ENCODE measurements at regions not wholly inside any gene's neighbourhood (a gene's known extent, or its start where the extent isn't known, plus 50 kb on each side); places are given as distances from the start of the nearest gene placed in this dataset.

DNA sequence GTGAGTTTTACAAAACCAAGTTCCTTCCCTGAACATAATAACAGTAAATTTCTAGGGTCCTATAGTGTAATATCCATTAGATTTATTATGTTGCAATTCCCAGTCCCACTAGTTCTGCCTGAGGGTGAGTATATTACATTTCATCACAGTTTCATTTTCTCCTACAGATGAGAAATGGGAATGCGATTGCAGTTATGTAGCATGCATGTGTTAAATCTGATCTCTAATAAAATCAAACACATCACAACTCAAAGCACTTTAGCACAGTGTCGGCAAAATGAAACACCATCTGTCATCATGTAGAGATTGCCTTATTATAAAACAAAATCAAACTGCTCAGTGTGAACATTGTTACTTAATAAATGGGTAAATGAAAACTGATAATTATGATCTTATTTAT is 180.5 kb upstream of the TOX3 start:
- Histone ChIP-seq H3K4me1 (ENCODE audit: control insufficient read depth, low read length) (no peaks in the 10 kb centered on the region), H3K27me3 (ENCODE audit: control insufficient read depth, low read length) (no peaks in the 10 kb centered on the region), H3K4me2 (ENCODE audit: low read length) (no peak overlapping the region), H3K9me2 (replicated peaks; ENCODE audit: control insufficient read depth, low read length) (no peaks in the 10 kb centered on the region), H4K20me1 (ENCODE audit: control insufficient read depth, insufficient read depth, low read depth, low read length) (no peaks in the 10 kb centered on the region), H3K4me3 (ENCODE audit: low read length) (no peak overlapping the region), H3K9me3 (ENCODE audit: control insufficient read depth, insufficient read depth, low read length) (peaks cover 4% of the 10 kb centered on the region; the same call in 1 of the 2 replicates), H3K36me3 (ENCODE audit: control insufficient read depth, low read length) (no peaks in the 10 kb centered on the region), H3F3A (ENCODE audit: control insufficient read depth, insufficient read depth) (no peaks in the 10 kb centered on the region), H3K79me2 (ENCODE audit: control insufficient read depth, low read length) (no peaks in the 10 kb centered on the region), H3K27ac (ENCODE audit: low read depth, low read length) (no peak overlapping the region)
- TF ChIP-seq, protein P1, sequence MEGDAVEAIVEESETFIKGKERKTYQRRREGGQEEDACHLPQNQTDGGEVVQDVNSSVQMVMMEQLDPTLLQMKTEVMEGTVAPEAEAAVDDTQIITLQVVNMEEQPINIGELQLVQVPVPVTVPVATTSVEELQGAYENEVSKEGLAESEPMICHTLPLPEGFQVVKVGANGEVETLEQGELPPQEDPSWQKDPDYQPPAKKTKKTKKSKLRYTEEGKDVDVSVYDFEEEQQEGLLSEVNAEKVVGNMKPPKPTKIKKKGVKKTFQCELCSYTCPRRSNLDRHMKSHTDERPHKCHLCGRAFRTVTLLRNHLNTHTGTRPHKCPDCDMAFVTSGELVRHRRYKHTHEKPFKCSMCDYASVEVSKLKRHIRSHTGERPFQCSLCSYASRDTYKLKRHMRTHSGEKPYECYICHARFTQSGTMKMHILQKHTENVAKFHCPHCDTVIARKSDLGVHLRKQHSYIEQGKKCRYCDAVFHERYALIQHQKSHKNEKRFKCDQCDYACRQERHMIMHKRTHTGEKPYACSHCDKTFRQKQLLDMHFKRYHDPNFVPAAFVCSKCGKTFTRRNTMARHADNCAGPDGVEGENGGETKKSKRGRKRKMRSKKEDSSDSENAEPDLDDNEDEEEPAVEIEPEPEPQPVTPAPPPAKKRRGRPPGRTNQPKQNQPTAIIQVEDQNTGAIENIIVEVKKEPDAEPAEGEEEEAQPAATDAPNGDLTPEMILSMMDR (IDR thresholded peaks at IDR 0.05; ENCODE audit: low read depth, low read length, poor library complexity, severe bottlenecking), result no peak
- TF ChIP-seq EZH2phosphoT487 (IDR thresholded peaks at IDR 0.05; ENCODE audit: borderline replicate concordance, low read length), result no peak

- TF ChIP-seq, protein P1 (IDR thresholded peaks at IDR 0.05; ENCODE audit: low read depth, low read length, poor library complexity, severe bottlenecking), result no peak
- no peak for TF ChIP-seq EZH2phosphoT487 (IDR thresholded peaks at IDR 0.05; ENCODE audit: borderline replicate concordance, low read length)
- H3K9me2 ChIP-seq (replicated peaks; ENCODE audit: control insufficient read depth, low read length), result no peaks in the 10 kb centered on the region
- no peak overlapping the region for H3K4me3 ChIP-seq (ENCODE audit: low read length)
- H3K4me1 ChIP-seq (ENCODE audit: control insufficient read depth, low read length), result no peaks in the 10 kb centered on the region
- no peaks in the 10 kb centered on the region for H3K9me3 ChIP-seq (ENCODE audit: control insufficient read depth, insufficient read depth, low read length)
- H3K27ac ChIP-seq (ENCODE audit: low read depth, low read length), result no peak overlapping the region
- H3K4me2 ChIP-seq (ENCODE audit: low read length), result no peak overlapping the region
- H3K27me3 ChIP-seq (ENCODE audit: control insufficient read depth, low read length), result no peaks in the 10 kb centered on the region
- H3K79me2 ChIP-seq (ENCODE audit: control insufficient read depth, low read length), result no peaks in the 10 kb centered on the region
- no peaks in the 10 kb centered on the region for H3K36me3 ChIP-seq (ENCODE audit: control insufficient read depth, low read length)
- no peaks in the 10 kb centered on the region for H3F3A ChIP-seq (ENCODE audit: control insufficient read depth, insufficient read depth)
- no peaks in the 10 kb centered on the region for H4K20me1 ChIP-seq (ENCODE audit: control insufficient read depth, insufficient read depth, low read depth, low read length)
These were observed 178.5 kb upstream of the TOX3 start for GRCh38 chr16:52725461-52725860.

DNA sequence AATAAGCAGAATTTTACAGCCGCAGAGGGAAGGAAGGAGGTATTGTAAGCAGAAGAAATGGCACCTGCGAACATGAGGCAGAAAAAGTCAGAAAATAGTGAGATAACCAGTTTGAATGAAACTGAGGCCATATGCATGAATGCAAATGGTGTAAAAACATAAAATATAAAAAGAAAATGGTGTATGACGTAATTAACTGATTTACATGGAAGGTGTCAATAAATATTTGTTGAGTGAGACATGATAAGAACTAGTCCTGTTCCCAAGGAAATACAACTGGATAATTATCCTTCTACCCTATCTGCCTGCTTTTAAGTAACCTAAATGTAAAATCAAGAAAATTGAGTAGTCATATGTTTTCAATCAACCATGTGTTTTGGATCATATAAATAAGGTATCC is 178.1 kb upstream of the TOX3 start:
- Histone ChIP-seq H3K27me3 (ENCODE audit: control insufficient read depth, low read length) (no peaks in the 10 kb centered on the region), H3K36me3 (ENCODE audit: control insufficient read depth, low read length) (no peaks in the 10 kb centered on the region), H3K9me3 (ENCODE audit: control insufficient read depth, insufficient read depth, low read length) (no peaks in the 10 kb centered on the region), H3K79me2 (ENCODE audit: control insufficient read depth, low read length) (no peaks in the 10 kb centered on the region), H3K9me2 (replicated peaks; ENCODE audit: control insufficient read depth, low read length) (no peaks in the 10 kb centered on the region), H3F3A (ENCODE audit: control insufficient read depth, insufficient read depth) (no peaks in the 10 kb centered on the region), H3K4me2 (ENCODE audit: low read length) (no peak overlapping the region), H3K4me1 (ENCODE audit: control insufficient read depth, low read length) (no peaks in the 10 kb centered on the region), H3K27ac (ENCODE audit: low read depth, low read length) (no peak overlapping the region), H3K4me3 (ENCODE audit: low read length) (no peak overlapping the region), H4K20me1 (ENCODE audit: control insufficient read depth, insufficient read depth, low read depth, low read length) (no peaks in the 10 kb centered on the region)
- TF ChIP-seq EZH2phosphoT487 (IDR thresholded peaks at IDR 0.05; ENCODE audit: borderline replicate concordance, low read length), result no peak
- TF ChIP-seq, protein P1 (IDR thresholded peaks at IDR 0.05; ENCODE audit: low read depth, low read length, poor library complexity, severe bottlenecking), result no peak

DNA sequence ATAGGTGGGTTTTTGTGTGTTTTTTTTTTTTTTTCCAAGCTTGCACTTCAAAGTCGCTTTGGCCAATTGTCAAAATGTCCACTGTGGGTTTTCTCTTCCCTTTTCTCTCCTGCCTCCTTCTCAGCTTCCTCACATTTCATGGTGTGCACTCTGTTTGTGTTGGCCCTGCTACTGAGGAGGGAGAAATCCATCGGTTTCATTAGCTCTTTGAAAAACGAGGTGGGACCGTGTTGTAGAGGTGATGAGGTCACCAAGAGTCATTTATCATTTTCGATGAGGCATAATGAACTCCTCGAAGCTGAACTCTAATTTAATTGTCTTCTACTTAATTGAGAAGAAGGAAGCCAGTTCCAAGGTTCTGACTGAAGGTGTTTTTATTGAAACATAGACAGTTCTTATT is 174.4 kb upstream of the TOX3 start:
- Histone ChIP-seq H3K27ac (ENCODE audit: low read depth, low read length) (no peak overlapping the region), H3K4me2 (ENCODE audit: low read length) (no peak overlapping the region), H3K4me1 (ENCODE audit: control insufficient read depth, low read length) (no peaks in the 10 kb centered on the region), H3F3A (ENCODE audit: control insufficient read depth, insufficient read depth) (no peaks in the 10 kb centered on the region), H3K9me3 (ENCODE audit: control insufficient read depth, insufficient read depth, low read length) (no peaks in the 10 kb centered on the region), H4K20me1 (ENCODE audit: control insufficient read depth, insufficient read depth, low read depth, low read length) (no peaks in the 10 kb centered on the region), H3K36me3 (ENCODE audit: control insufficient read depth, low read length) (no peaks in the 10 kb centered on the region), H3K79me2 (ENCODE audit: control insufficient read depth, low read length) (no peaks in the 10 kb centered on the region), H3K27me3 (ENCODE audit: control insufficient read depth, low read length) (no peaks in the 10 kb centered on the region), H3K4me3 (ENCODE audit: low read length) (no peak overlapping the region), H3K9me2 (replicated peaks; ENCODE audit: control insufficient read depth, low read length) (no peaks in the 10 kb centered on the region)
- TF ChIP-seq, protein P1 (IDR thresholded peaks at IDR 0.05; ENCODE audit: low read depth, low read length, poor library complexity, severe bottlenecking), result no peak
- TF ChIP-seq EZH2phosphoT487 (IDR thresholded peaks at IDR 0.05; ENCODE audit: borderline replicate concordance, low read length), result no peak
